ENCODE measurements at regions not wholly inside any gene's neighbourhood (a gene's known extent, or its start where the extent isn't known, plus 50 kb on each side); places are given as distances from the start of the nearest gene placed in this dataset.

GRCh38 chr6:105567140-105567539 lies 164.3 kb upstream of the PREP start:
- H3K36me3 Mint-ChIP-seq (ENCODE audit: low read depth): peaks cover 5% of the 10 kb centered on the region
- H3K4me1 Mint-ChIP-seq: no peaks in the 10 kb centered on the region
- H3K27me3 Mint-ChIP-seq: peaks cover 7% of the 10 kb centered on the region
- ATAC-seq (no peak), DNase-seq (no peak)
- H3K9me3 ChIP-seq (ENCODE audit: control insufficient read depth, low read length, poor library complexity, severe bottlenecking): no peaks in the 10 kb centered on the region
- no peak overlapping the region for H3K4me3 Mint-ChIP-seq
- H3K27ac Mint-ChIP-seq: no peak overlapping the region

GRCh38 chr6:105566503-105566902 lies 163.6 kb upstream of the PREP start:
- no peaks in the 10 kb centered on the region for H3K9me3 ChIP-seq (ENCODE audit: control insufficient read depth, low read length, poor library complexity, severe bottlenecking)
- DNase-seq (no peak), ATAC-seq (no peak)
- no peak overlapping the region for H3K27ac Mint-ChIP-seq
- H3K4me3 Mint-ChIP-seq: no peak overlapping the region
- H3K36me3 Mint-ChIP-seq (ENCODE audit: low read depth): peaks cover 5% of the 10 kb centered on the region
- H3K4me1 Mint-ChIP-seq: no peaks in the 10 kb centered on the region
- peaks cover 7% of the 10 kb centered on the region for H3K27me3 Mint-ChIP-seq

- Mint-ChIP-seq H3K4me3 (no peak overlapping the region), H3K27ac (no peak overlapping the region), H3K36me3 (ENCODE audit: low read depth) (peaks cover 5% of the 10 kb centered on the region), H3K27me3 (no peaks in the 10 kb centered on the region), H3K4me1 (no peaks in the 10 kb centered on the region)
- ATAC-seq (no peak), DNase-seq (no peak)
- H3K9me3 ChIP-seq (ENCODE audit: control insufficient read depth, low read length, poor library complexity, severe bottlenecking): no peaks in the 10 kb centered on the region
Measured at GRCh38 chr6:105564121-105564902, 161.4 kb upstream of the PREP start.

GRCh38 chr6:105562027-105562426 lies 159.1 kb upstream of the PREP start:
- H3K27ac Mint-ChIP-seq: no peak overlapping the region
- peaks cover 4% of the 10 kb centered on the region for H3K27me3 Mint-ChIP-seq
- H3K9me3 ChIP-seq (ENCODE audit: control insufficient read depth, low read length, poor library complexity, severe bottlenecking): no peaks in the 10 kb centered on the region
- ATAC-seq (no peak), DNase-seq (no peak)
- H3K4me1 Mint-ChIP-seq: no peaks in the 10 kb centered on the region
- H3K4me3 Mint-ChIP-seq: no peak overlapping the region
- peaks cover 5% of the 10 kb centered on the region for H3K36me3 Mint-ChIP-seq (ENCODE audit: low read depth)

GRCh38 chr6:105561486-105561885 lies 158.6 kb upstream of the PREP start:
- no peaks in the 10 kb centered on the region for H3K9me3 ChIP-seq (ENCODE audit: control insufficient read depth, low read length, poor library complexity, severe bottlenecking)
- H3K36me3 Mint-ChIP-seq (ENCODE audit: low read depth): peaks cover 5% of the 10 kb centered on the region
- no peak for ATAC-seq
- H3K27me3 Mint-ChIP-seq: peaks cover 4% of the 10 kb centered on the region
- H3K4me3 Mint-ChIP-seq: no peak overlapping the region
- no peak for DNase-seq
- no peaks in the 10 kb centered on the region for H3K4me1 Mint-ChIP-seq
- H3K27ac Mint-ChIP-seq: no peak overlapping the region

DNA sequence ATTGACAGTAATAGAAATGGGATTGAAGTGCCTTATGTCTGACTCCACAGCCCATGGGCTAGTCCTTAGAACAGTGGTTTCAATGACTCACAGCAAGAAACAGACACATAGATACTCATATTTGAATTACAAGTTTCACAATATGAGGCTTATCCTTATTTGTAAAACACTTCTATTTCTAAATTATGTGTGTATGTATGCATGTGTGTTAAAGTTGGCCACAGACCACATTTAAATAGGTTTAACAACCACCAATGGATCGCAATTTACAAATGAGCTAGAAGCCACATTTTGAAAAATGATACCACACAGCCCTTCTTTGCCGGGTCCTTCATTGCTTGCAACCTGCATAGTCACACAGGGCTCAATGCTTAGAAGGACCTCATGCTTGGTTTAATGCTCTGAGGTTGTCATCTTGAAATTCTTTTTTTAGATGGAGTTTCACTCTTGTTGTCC lies 157.8 kb upstream of the PREP start:
- H3K27me3 Mint-ChIP-seq: peaks cover 4% of the 10 kb centered on the region
- no peak for ATAC-seq
- no peaks in the 10 kb centered on the region for H3K4me1 Mint-ChIP-seq
- DNase-seq: no peak
- no peak overlapping the region for H3K27ac Mint-ChIP-seq
- no peaks in the 10 kb centered on the region for H3K9me3 ChIP-seq (ENCODE audit: control insufficient read depth, low read length, poor library complexity, severe bottlenecking)
- H3K4me3 Mint-ChIP-seq: no peak overlapping the region
- peaks cover 5% of the 10 kb centered on the region for H3K36me3 Mint-ChIP-seq (ENCODE audit: low read depth)

DNA sequence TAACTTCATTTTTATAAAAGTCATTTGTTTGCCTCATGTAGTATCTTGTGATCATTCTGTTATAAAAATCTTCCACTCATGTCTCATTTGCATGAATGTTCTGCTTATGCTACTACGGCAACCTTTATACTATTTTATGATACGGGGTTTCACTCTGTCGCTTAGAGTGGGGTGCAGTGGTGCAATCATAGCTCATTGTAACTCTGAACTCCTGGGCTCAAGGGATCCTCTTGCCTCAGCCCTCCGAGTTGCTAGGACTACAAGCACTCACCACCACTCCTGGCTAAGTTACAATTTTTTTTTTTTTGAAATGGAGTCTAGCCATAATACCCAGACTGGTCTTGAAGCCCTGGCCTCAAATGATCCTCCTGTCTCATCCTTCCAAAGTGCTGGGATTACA lies 154.4 kb upstream of the PREP start:
- H3K4me3 Mint-ChIP-seq: no peak overlapping the region
- DNase-seq (no peak), ATAC-seq (no peak)
- no peaks in the 10 kb centered on the region for H3K4me1 Mint-ChIP-seq
- peaks cover 12% of the 10 kb centered on the region for H3K27me3 Mint-ChIP-seq
- H3K36me3 Mint-ChIP-seq (ENCODE audit: low read depth): no peaks in the 10 kb centered on the region
- no peak overlapping the region for H3K27ac Mint-ChIP-seq
- H3K9me3 ChIP-seq (ENCODE audit: control insufficient read depth, low read length, poor library complexity, severe bottlenecking): no peaks in the 10 kb centered on the region

GRCh38 chr6:105553171-105553570 lies 150.3 kb upstream of the PREP start:
- H3K4me3 Mint-ChIP-seq: no peak overlapping the region
- H3K27me3 Mint-ChIP-seq: peaks cover 21% of the 10 kb centered on the region
- H3K36me3 Mint-ChIP-seq (ENCODE audit: low read depth): peaks cover 3% of the 10 kb centered on the region

DNA sequence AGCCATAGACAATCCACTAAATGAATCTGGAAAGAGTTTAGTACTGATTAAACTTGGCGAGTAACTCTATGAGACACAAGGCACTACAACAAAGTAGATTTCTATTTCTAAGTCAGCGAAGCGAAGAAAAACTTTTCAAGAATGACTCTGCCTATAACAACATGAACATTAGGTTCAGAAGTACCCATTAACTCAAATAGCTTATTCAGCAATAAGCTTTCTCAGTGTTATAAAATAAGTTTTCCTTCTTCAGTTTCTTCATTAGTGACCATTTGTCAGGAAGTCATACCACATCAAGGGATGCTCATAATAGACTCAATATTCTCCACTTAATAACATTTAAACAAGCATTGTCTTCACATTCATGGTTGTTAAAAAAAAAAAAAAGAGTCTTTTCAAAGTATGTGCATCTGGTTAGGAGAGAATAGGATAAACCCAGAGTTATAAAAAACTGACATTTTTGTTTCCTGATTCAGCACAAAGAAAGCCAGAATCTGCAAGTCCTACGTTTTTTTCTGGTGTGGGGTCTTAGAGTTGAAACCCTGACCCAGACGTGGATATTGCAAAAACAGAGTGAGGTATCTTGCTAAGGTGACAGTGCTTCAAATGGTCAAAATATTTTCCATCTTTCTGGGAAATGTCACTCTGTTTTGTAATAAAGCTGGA lies 148.2 kb upstream of the PREP start:
- H3K4me1 Mint-ChIP-seq: no peaks in the 10 kb centered on the region
- H3K9me3 ChIP-seq (ENCODE audit: control insufficient read depth, low read length, poor library complexity, severe bottlenecking): no peaks in the 10 kb centered on the region
- ATAC-seq (no peak), DNase-seq (no peak)
- H3K27me3 Mint-ChIP-seq: peaks cover 17% of the 10 kb centered on the region
- H3K4me3 Mint-ChIP-seq: no peak overlapping the region
- no peak overlapping the region for H3K27ac Mint-ChIP-seq
- H3K36me3 Mint-ChIP-seq (ENCODE audit: low read depth): peaks cover 3% of the 10 kb centered on the region

More at GRCh38 chr6:105553171-105553570, 150.3 kb upstream of the PREP start:
- no peak for DNase-seq
- no peak for ATAC-seq
- no peaks in the 10 kb centered on the region for H3K9me3 ChIP-seq (ENCODE audit: control insufficient read depth, low read length, poor library complexity, severe bottlenecking)
- no peaks in the 10 kb centered on the region for H3K4me1 Mint-ChIP-seq
- no peak overlapping the region for H3K27ac Mint-ChIP-seq

- Mint-ChIP-seq H3K4me3 (no peak overlapping the region), H3K27me3 (peaks cover 12% of the 10 kb centered on the region), H3K27ac (no peak overlapping the region), H3K36me3 (ENCODE audit: low read depth) (peaks cover 3% of the 10 kb centered on the region), H3K4me1 (no peaks in the 10 kb centered on the region)
- DNase-seq: no peak
- no peak for ATAC-seq
- H3K9me3 ChIP-seq (ENCODE audit: control insufficient read depth, low read length, poor library complexity, severe bottlenecking): no peaks in the 10 kb centered on the region
Measured at GRCh38 chr6:105546754-105547153, 143.9 kb upstream of the PREP start.

DNA sequence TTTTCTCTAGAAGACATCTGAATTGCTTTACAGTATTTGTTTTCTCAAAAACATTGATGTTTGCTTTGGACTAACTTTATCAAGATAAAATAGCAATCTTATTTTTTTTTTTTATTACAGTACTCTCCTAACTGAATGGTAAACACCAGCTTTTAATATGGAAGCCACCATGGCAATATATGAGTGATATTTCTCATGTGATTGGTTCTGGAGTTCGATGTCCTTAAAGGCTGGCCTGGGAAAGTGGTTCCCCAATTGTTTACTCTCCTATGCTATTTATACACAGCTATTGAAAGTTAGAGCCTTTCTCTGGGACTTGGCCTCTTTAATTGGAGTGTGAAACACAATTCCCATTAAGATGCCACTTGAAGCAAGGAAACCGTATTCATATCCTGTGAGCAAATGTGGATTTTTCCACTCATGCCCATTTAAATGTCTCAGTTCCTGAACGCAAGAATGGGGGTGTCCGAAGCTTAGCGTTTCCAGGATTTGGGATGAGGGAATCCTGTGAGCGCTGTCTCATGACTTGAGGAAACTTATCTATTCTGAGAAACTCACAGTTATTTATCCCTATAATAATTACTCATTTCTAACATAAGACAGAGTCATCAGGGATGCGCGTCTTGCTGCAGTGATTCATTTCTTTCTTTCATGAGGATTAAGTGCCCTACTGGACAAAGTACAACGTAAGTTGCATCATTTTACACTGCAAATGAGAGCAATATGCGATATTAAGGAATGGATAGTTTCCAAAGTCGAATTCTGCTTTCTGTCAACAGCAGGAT lies 143.3 kb upstream of the PREP start:
- DNase-seq: no peak
- no peak for ATAC-seq
- H3K9me3 ChIP-seq (ENCODE audit: control insufficient read depth, low read length, poor library complexity, severe bottlenecking): no peaks in the 10 kb centered on the region
- Mint-ChIP-seq H3K27ac (no peak overlapping the region), H3K27me3 (peaks cover 6% of the 10 kb centered on the region), H3K36me3 (ENCODE audit: low read depth) (peaks cover 3% of the 10 kb centered on the region), H3K4me1 (no peaks in the 10 kb centered on the region), H3K4me3 (no peak overlapping the region)

DNA sequence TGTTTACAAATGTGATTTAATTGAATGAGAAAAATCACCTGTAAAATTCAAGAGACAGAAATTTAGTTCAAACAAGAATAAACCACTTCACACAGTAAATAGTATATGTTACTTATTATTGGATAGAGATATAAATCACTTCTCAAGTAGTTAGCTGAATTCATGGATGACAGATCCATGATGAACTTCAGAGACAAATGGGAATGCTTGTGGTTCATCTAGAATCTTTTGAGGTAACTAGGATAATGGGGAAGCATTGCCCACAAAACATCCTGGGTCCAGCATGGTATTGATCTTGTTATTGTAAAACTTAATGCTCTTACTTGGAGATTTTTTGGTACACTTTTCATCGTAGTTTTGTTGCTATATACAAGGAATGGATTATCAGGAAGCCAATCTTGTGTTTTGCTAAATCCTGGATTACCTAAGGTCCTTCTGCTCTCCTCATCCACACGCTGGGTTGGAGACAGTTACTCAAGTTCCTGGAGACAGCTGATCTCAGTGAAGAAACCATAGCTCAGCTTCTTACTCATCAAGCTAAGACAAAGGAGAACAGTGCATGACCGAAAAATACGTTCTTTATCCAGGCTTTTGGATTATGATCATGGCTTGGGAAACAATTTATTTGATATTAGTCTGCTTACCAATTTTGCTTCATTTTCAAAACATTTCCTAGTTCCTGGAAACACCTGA lies 142.5 kb upstream of the PREP start:
- ATAC-seq (no peak), DNase-seq (no peak)
- Mint-ChIP-seq H3K27me3 (peaks cover 6% of the 10 kb centered on the region), H3K4me1 (no peaks in the 10 kb centered on the region), H3K4me3 (no peak overlapping the region), H3K27ac (no peak overlapping the region), H3K36me3 (ENCODE audit: low read depth) (peaks cover 3% of the 10 kb centered on the region)
- no peaks in the 10 kb centered on the region for H3K9me3 ChIP-seq (ENCODE audit: control insufficient read depth, low read length, poor library complexity, severe bottlenecking)

GRCh38 chr6:105539911-105540310 lies 137.0 kb upstream of the PREP start:
- DNase-seq (no peak), ATAC-seq (no peak)
- Mint-ChIP-seq H3K36me3 (ENCODE audit: low read depth) (no peaks in the 10 kb centered on the region), H3K27ac (no peak overlapping the region), H3K27me3 (peaks cover 17% of the 10 kb centered on the region), H3K4me1 (no peaks in the 10 kb centered on the region), H3K4me3 (no peak overlapping the region)
- H3K9me3 ChIP-seq (ENCODE audit: control insufficient read depth, low read length, poor library complexity, severe bottlenecking): no peaks in the 10 kb centered on the region

Measured in T-helper 17 cell (primary cell).